HUDEP-2 (cell line): ENCODE measurements at regions not wholly inside any gene's neighbourhood (a gene's known extent, or its start where the extent isn't known, plus 50 kb on each side); places are given as distances from the start of the nearest gene placed in this dataset.

Experiments used
- DNase-seq, 76 experiments: peaks; one replicate each; lab custom pipeline; 2025; ENCODE audit not compliant: unreplicated experiment in 76 of 76; lab: John Stamatoyannopoulos, UW

- peak in 5 of 76 experiments; percentile 0 to 23 (median 3) for DNase-seq
Observed at GRCh38 chr10:29767968-29768367, 133.2 kb upstream of the SVIL start.

GRCh38 chr10:29766753-29767152 lies 132.0 kb upstream of the SVIL start:
- DNase-seq: no peak

- DNase-seq: no peak
Observed at GRCh38 chr10:29765330-29765729, 130.6 kb upstream of the SVIL start.

GRCh38 chr10:29763396-29763795 lies 128.6 kb upstream of the SVIL start:
- no peak for DNase-seq

GRCh38 chr10:29761916-29762315 lies 127.1 kb upstream of the SVIL start:
- DNase-seq: no peak

GRCh38 chr10:29760138-29760900 lies 125.5 kb upstream of the SVIL start:
- DNase-seq: no peak

GRCh38 chr10:29757551-29758297 lies 123.0 kb upstream of the SVIL start:
- no peak for DNase-seq

GRCh38 chr10:29756451-29756850 lies 121.7 kb upstream of the SVIL start:
- DNase-seq: no peak

- DNase-seq: no peak
Observed at GRCh38 chr10:29753283-29753682, 118.5 kb upstream of the SVIL start.

- no peak for DNase-seq
Observed at GRCh38 chr10:29751684-29752083, 116.9 kb upstream of the SVIL start.

GRCh38 chr10:29751240-29751639 lies 116.5 kb upstream of the SVIL start:
- DNase-seq: no peak

GRCh38 chr10:29749150-29749549 lies 114.4 kb upstream of the SVIL start:
- no peak for DNase-seq

- no peak for DNase-seq
Observed at GRCh38 chr10:29748109-29748650, 113.4 kb upstream of the SVIL start.

GRCh38 chr10:29746080-29746797 lies 111.5 kb upstream of the SVIL start:
- no peak for DNase-seq

GRCh38 chr10:29740981-29741545 lies 106.3 kb upstream of the SVIL start:
- no peak for DNase-seq

GRCh38 chr10:29738341-29738740 lies 103.6 kb upstream of the SVIL start:
- no peak for DNase-seq

- DNase-seq: no peak
Observed at GRCh38 chr10:29737074-29737593, 102.4 kb upstream of the SVIL start.

- no peak for DNase-seq
Observed at GRCh38 chr10:29736366-29737073, 101.7 kb upstream of the SVIL start.

- DNase-seq: peak in 29 of 76 experiments; percentile 2 to 40 (median 16)
Observed at GRCh38 chr10:29735628-29736365, 101.0 kb upstream of the SVIL start.
